HEK293T (cell line): ENCODE measurements at regions not wholly inside any gene's neighbourhood (a gene's known extent, or its start where the extent isn't known, plus 50 kb on each side); places are given as distances from the start of the nearest gene placed in this dataset.

Experiments used
- CTCF ChIA-PET: fragments of 350-600 bp; formaldehyde crosslinking; extraction: SDS; loops from one replicate; lab custom pipeline; 2021; ENCODE audit warnings: antibody characterized with exemption, inconsistent platforms; lab: Yijun Ruan, JAX
- POLR2A ChIA-PET: fragments of 350-600 bp; formaldehyde crosslinking; extraction: SDS; loops from one replicate; lab custom pipeline; 2020; ENCODE audit warnings: antibody characterized with exemption, inconsistent platforms; lab: Yijun Ruan, JAX
- DNase-seq: peaks from one replicate; pipeline ENCODE4 v3.0.0; 2012; ENCODE audit warnings: mixed read lengths; ENCODE audit errors: extremely low spot score
- ARNT ChIP-seq: fragments of 450-650 bp; IDR thresholded peaks from 2 replicates; pipeline ENCODE4 v1.6.1; 2017; ENCODE audit warnings: mild to moderate bottlenecking
- BHLHE40 ChIP-seq: fragments of 450-650 bp; IDR thresholded peaks from 2 replicates; pipeline ENCODE4 v1.6.1; 2016; ENCODE audit warnings: mild to moderate bottlenecking, moderate library complexity, borderline replicate concordance
- CTBP1 ChIP-seq: fragments of 450-650 bp; IDR thresholded peaks from 2 replicates; pipeline ENCODE4 v1.6.1; 2016; ENCODE audit warnings: borderline replicate concordance
- ELF4 ChIP-seq: fragments of 450-650 bp; IDR thresholded peaks from 2 replicates; pipeline ENCODE4 v1.6.1; 2017; ENCODE audit warnings: antibody characterized with exemption
- FOXA1 ChIP-seq: fragments of 450-650 bp; IDR thresholded peaks from 2 replicates; pipeline ENCODE4 v1.6.1; 2016; ENCODE audit warnings: mild to moderate bottlenecking
- FOXK2 ChIP-seq: fragments of 450-650 bp; IDR thresholded peaks from 2 replicates; pipeline ENCODE4 v1.6.1; 2016; ENCODE audit warnings: mild to moderate bottlenecking
- FOXM1 ChIP-seq: fragments of 450-650 bp; IDR thresholded peaks from 2 replicates; pipeline ENCODE4 v1.6.1; 2017; ENCODE audit warnings: mild to moderate bottlenecking, borderline replicate concordance
- HDGF ChIP-seq: fragments of 450-650 bp; IDR thresholded peaks from 2 replicates; pipeline ENCODE4 v1.6.1; 2017; ENCODE audit warnings: antibody characterized with exemption, borderline replicate concordance
- L3MBTL2 ChIP-seq: fragments of 450-650 bp; conservative IDR thresholded peaks from 2 replicates; pipeline ENCODE4 v1.6.1; 2016; ENCODE audit warnings: mild to moderate bottlenecking
- LEF1 ChIP-seq: fragments of 450-650 bp; IDR thresholded peaks from 2 replicates; pipeline ENCODE4 v1.6.1; 2017; ENCODE audit warnings: mild to moderate bottlenecking, borderline replicate concordance
- NFRKB ChIP-seq: fragments of 450-650 bp; IDR thresholded peaks from 2 replicates; pipeline ENCODE4 v1.6.1; 2016; ENCODE audit warnings: mild to moderate bottlenecking, moderate library complexity
- PKNOX1 ChIP-seq: fragments of 450-650 bp; IDR thresholded peaks from 2 replicates; pipeline ENCODE4 v1.6.1; 2016
- SP1 ChIP-seq: fragments of 450-650 bp; IDR thresholded peaks from 2 replicates; pipeline ENCODE4 v1.6.1; 2017
- SUZ12 ChIP-seq: fragments of 450-650 bp; IDR thresholded peaks from 2 replicates; pipeline ENCODE4 v1.6.1; 2016; ENCODE audit warnings: mild to moderate bottlenecking
- TARDBP ChIP-seq: fragments of 450-650 bp; IDR thresholded peaks from 2 replicates; pipeline ENCODE4 v1.6.1; 2016
- ZNF384 ChIP-seq: fragments of 450-650 bp; IDR thresholded peaks from 2 replicates; pipeline ENCODE4 v1.6.1; 2016

GRCh38 chrX:69554321-69554947, 50.3 kb downstream of the NALF2 start:
- ChIA-PET POLR2A (no interaction called here), CTCF (interaction anchor here (1.1 kb wide), 1 partner anchor 16 kb away, joined by 3 read pairs; no protein-coding TSS in a partner anchor)
- no peak for TF ChIP-seq L3MBTL2
- TF ChIP-seq FOXK2, result no peak
- no peak for DNase-seq

- ChIA-PET POLR2A (no interaction called here), CTCF (no interaction called here)
- TF ChIP-seq PKNOX1 (no peak), ARNT (no peak), SUZ12 (no peak), FOXM1 (no peak), BHLHE40 (no peak), ELF4 (no peak), SP1 (no peak), LEF1 (no peak), CTBP1 (no peak), FOXK2 (no peak), TARDBP (no peak), FOXA1 (no peak), HDGF (no peak), L3MBTL2 (no peak), NFRKB (no peak), ZNF384 (no peak)
- no peak for DNase-seq
These were observed 51.4 kb downstream of the NALF2 start for GRCh38 chrX:69555481-69556041.

- ChIA-PET CTCF (no interaction called here), POLR2A (no interaction called here)
- peak; percentile 12 for DNase-seq
- TF ChIP-seq PKNOX1, result peak; percentile 94
- TF ChIP-seq SP1, result no peak
These were observed 52.2 kb downstream of the NALF2 start for GRCh38 chrX:69556060-69557011.

GRCh38 chrX:69562904-69563578, 52.9 kb upstream of the EDA start:
- ChIA-PET POLR2A (no interaction called here), CTCF (no interaction called here)
- TF ChIP-seq SUZ12 (no peak), ARNT (no peak), L3MBTL2 (no peak), HDGF (no peak), LEF1 (no peak), FOXA1 (no peak), ELF4 (no peak), SP1 (no peak), BHLHE40 (no peak), PKNOX1 (no peak), NFRKB (no peak), ZNF384 (no peak), TARDBP (no peak), FOXK2 (no peak), CTBP1 (no peak), FOXM1 (no peak)
- no peak for DNase-seq

GRCh38 chrX:69564665-69565064, 51.2 kb upstream of the EDA start:
- TF ChIP-seq ZNF384 (no peak), FOXK2 (no peak), BHLHE40 (no peak), L3MBTL2 (no peak), FOXM1 (no peak), SUZ12 (no peak)
- ChIA-PET CTCF (no interaction called here), POLR2A (no interaction called here)
- no peak for DNase-seq
